ENCODE measurements at regions not wholly inside any gene's neighbourhood (a gene's known extent, or its start where the extent isn't known, plus 50 kb on each side); places are given as distances from the start of the nearest gene placed in this dataset.

GRCh38 chr15:97124790-97125189, 794.3 kb downstream of the NR2F2 start:
- TF ChIP-seq, protein P1, sequence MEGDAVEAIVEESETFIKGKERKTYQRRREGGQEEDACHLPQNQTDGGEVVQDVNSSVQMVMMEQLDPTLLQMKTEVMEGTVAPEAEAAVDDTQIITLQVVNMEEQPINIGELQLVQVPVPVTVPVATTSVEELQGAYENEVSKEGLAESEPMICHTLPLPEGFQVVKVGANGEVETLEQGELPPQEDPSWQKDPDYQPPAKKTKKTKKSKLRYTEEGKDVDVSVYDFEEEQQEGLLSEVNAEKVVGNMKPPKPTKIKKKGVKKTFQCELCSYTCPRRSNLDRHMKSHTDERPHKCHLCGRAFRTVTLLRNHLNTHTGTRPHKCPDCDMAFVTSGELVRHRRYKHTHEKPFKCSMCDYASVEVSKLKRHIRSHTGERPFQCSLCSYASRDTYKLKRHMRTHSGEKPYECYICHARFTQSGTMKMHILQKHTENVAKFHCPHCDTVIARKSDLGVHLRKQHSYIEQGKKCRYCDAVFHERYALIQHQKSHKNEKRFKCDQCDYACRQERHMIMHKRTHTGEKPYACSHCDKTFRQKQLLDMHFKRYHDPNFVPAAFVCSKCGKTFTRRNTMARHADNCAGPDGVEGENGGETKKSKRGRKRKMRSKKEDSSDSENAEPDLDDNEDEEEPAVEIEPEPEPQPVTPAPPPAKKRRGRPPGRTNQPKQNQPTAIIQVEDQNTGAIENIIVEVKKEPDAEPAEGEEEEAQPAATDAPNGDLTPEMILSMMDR (IDR thresholded peaks at IDR 0.05; ENCODE audit: control extremely low read depth, extremely low read depth, low read depth, missing control alignments) = no peak
- POLR2A ChIA-PET = no interaction called here
- CTCF ChIA-PET = no interaction called here
- no peak for DNase-seq (ENCODE audit: extremely low spot score)

- TF ChIP-seq, protein P1 (IDR thresholded peaks at IDR 0.05; ENCODE audit: control extremely low read depth, extremely low read depth, low read depth, missing control alignments) = no peak
- ChIA-PET CTCF (no interaction called here), POLR2A (no interaction called here)
- no peak for DNase-seq (ENCODE audit: extremely low spot score)
Observed at GRCh38 chr15:97126553-97127233, 796.2 kb downstream of the NR2F2 start.

DNA sequence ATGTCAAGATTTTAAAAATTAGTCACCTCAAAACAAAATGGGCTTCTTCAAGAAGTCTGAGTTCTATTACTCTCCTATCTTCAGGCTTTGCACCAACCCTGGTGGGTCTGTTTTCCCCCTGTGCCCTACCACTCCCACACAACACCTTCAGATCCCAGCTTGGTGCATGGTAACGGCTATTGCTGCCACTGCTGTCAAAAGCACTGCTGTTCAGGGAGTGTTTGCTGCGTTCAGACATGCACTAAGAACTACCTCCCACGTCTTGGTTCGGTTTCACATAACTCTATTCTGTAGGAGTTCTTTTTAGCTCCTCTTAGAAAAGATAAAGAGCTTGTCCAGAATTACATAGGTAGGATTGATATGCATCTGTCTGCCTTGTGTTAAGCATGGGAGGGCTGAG, 799.2 kb downstream of the NR2F2 start:
- TF ChIP-seq, protein P1 (IDR thresholded peaks at IDR 0.05; ENCODE audit: control extremely low read depth, extremely low read depth, low read depth, missing control alignments) = no peak
- ChIA-PET POLR2A (no interaction called here), CTCF (no interaction called here)
- DNase-seq (ENCODE audit: extremely low spot score) = no peak

DNA sequence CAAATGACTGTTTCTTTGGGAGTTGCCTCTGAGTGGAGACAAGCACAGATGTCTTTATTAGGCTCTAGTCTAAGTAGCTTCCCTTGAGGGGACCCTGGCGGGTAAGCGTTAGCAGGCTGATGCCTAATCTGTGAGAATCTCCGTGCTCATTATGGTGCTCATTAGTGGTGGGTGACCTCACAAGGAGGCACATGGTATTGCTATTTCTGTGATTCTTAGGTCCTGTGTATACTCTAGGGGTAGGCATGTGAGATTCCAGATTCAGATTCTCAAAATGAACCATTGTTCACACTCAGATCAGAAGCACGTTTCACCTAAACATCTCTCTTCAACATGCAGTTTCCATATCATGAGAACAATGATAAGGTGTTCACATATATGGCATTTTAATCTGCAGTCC, 809.7 kb downstream of the NR2F2 start:
- CTCF ChIA-PET = no interaction called here
- POLR2A ChIA-PET = no interaction called here
- no peak for DNase-seq (ENCODE audit: extremely low spot score)
- TF ChIP-seq, protein P1 (IDR thresholded peaks at IDR 0.05; ENCODE audit: control extremely low read depth, extremely low read depth, low read depth, missing control alignments) = no peak

DNA sequence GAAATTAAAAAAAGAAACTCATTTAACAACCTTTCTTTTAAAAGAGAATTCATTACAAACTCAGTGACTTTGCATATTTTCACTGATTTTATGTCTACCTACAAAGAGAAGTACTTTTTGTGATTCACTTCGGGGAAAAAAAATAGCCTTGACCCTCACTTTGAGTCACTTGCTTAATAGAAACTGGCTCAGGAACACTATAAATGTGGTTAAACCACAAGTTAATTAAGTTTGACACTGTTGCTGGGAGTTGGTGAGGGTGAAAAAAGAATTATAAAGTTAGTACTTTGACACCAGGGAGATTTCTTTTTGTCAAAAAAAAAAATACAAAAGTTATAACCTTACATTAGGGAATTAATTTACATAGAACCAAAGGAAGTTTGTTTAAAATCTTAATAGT, 810.9 kb downstream of the NR2F2 start:
- no peak for DNase-seq (ENCODE audit: extremely low spot score)
- TF ChIP-seq, protein P1 (IDR thresholded peaks at IDR 0.05; ENCODE audit: control extremely low read depth, extremely low read depth, low read depth, missing control alignments) = no peak
- POLR2A ChIA-PET = no interaction called here
- CTCF ChIA-PET = no interaction called here

GRCh38 chr15:97141871-97142270, 811.4 kb downstream of the NR2F2 start:
- ChIA-PET CTCF (no interaction called here), POLR2A (no interaction called here)
- no peak for DNase-seq (ENCODE audit: extremely low spot score)
- TF ChIP-seq, protein P1 (IDR thresholded peaks at IDR 0.05; ENCODE audit: control extremely low read depth, extremely low read depth, low read depth, missing control alignments) = no peak

Data from GM10248 (cell line).